GM12878 (cell line): ENCODE measurements at regions not wholly inside any gene's neighbourhood (a gene's known extent, or its start where the extent isn't known, plus 50 kb on each side); places are given as distances from the start of the nearest gene placed in this dataset.

Experiments
- ATAC-seq: fragments of 200-7000 bp; cut with Tn5 transposase; 3 replicates; pipeline ENCODE4 v1.9.1; 2020; ENCODE audit warnings: mild to moderate bottlenecking, moderate library complexity
- BruUV-seq: library from RNA; stranded (reverse); fragments of 400-500 nt; replicated peaks from 2 replicates; lab custom pipeline; 2021; lab: Mats Ljungman, UMichigan
- CTCF ChIA-PET: fragments of 300-600 bp; sonication (Branson Sonifier 250); formaldehyde crosslinking; extraction: SDS; loops from one replicate; lab custom pipeline; 2021; ENCODE audit warnings: inconsistent platforms; lab: Yijun Ruan, JAX
- POLR2A ChIA-PET: fragments of 350-600 bp; formaldehyde crosslinking; extraction: SDS; loops from one replicate; lab custom pipeline; 2021; ENCODE audit warnings: inconsistent platforms; lab: Charles Lee
- RAD21 ChIA-PET: fragments of 300-600 bp; sonication (Branson Sonifier 250); formaldehyde crosslinking; loops from one replicate; lab custom pipeline; 2023; ENCODE audit warnings: antibody characterized with exemption; ENCODE audit not compliant: unreplicated experiment; lab: Charles Lee
- SMC1A ChIA-PET: fragments of 300-600 bp; sonication (Branson Sonifier 250); formaldehyde crosslinking; loops from one replicate; lab custom pipeline; 2023; ENCODE audit not compliant: unreplicated experiment, uncharacterized antibody; lab: Charles Lee
- DNase-seq: peaks from one replicate; pipeline ENCODE4 v3.0.0-alpha.2; 2011; ENCODE audit warnings: low read depth, low spot score
- FAIRE-seq: peaks from 3 replicates; lab custom pipeline; 2011; peaks lifted over from hg19 to GRCh38; lab: Jason Lieb, UNC
- H2AFZ ChIP-seq: 2 replicates; pipeline ENCODE4 v1.6.0; 2011; ENCODE audit warnings: low read depth, low read length, control low read depth; ENCODE audit not compliant: control insufficient read depth
- H3K27ac ChIP-seq: 2 replicates; pipeline ENCODE4 v1.5.1; 2011; ENCODE audit warnings: control low read depth; ENCODE audit not compliant: control insufficient read depth, insufficient read depth
- H3K27me3 ChIP-seq, 2 experiments: replicated peaks in 1 of 2; 2 replicates each; pipeline versions ENCODE4 v1.6.0 to v1.6.1; 2011; ENCODE audit warnings: low read length in 1 of 2; ENCODE audit not compliant: control insufficient read depth in 2 of 2, insufficient read depth in 2 of 2
- H3K36me3 ChIP-seq, 2 experiments: 2 replicates each; pipeline ENCODE4 v1.5.1; 2011; ENCODE audit warnings: low read length in 1 of 2; ENCODE audit not compliant: control insufficient read depth in 2 of 2, insufficient read depth in 2 of 2
- H3K4me1 ChIP-seq: 2 replicates; pipeline ENCODE4 v1.6.1; 2011; ENCODE audit warnings: mild to moderate bottlenecking, low read length, moderate library complexity, mixed read lengths; ENCODE audit not compliant: control insufficient read depth, insufficient read depth
- H3K4me2 ChIP-seq: 2 replicates; pipeline ENCODE4 v1.6.0; 2011; ENCODE audit warnings: control low read depth; ENCODE audit not compliant: control insufficient read depth, insufficient read depth
- H3K4me3 ChIP-seq: fragments of 200-600 bp; sonication (generic); 2 replicates; pipeline ENCODE4 v1.5.1; 2016
- H3K79me2 ChIP-seq: 2 replicates; pipeline ENCODE4 v1.6.0; 2011; ENCODE audit warnings: low read length; ENCODE audit not compliant: control insufficient read depth, insufficient read depth
- H3K9ac ChIP-seq: 2 replicates; pipeline ENCODE4 v1.8.0; 2011; ENCODE audit warnings: low read length, control low read depth, mixed read lengths; ENCODE audit not compliant: control insufficient read depth, insufficient read depth
- H3K9me3 ChIP-seq: replicated peaks from 3 replicates; pipeline ENCODE4 v1.5.1; 2011; ENCODE audit warnings: mild to moderate bottlenecking, low read length; ENCODE audit not compliant: control insufficient read depth, insufficient read depth
- H4K20me1 ChIP-seq: 2 replicates; pipeline ENCODE4 v1.6.0; 2011; ENCODE audit not compliant: control insufficient read depth, insufficient read depth
- BCLAF1 ChIP-seq: fragments of 450-650 bp; IDR thresholded peaks from 2 replicates; pipeline ENCODE4 v1.6.1; 2017; ENCODE audit warnings: antibody characterized with exemption, mild to moderate bottlenecking, moderate library complexity
- CREM ChIP-seq: IDR thresholded peaks from 2 replicates; pipeline ENCODE4 v1.6.1; 2014; ENCODE audit warnings: antibody characterized with exemption, low read depth
- DPF2 ChIP-seq: fragments of 450-650 bp; IDR thresholded peaks from 2 replicates; pipeline ENCODE4 v1.6.1; 2017; ENCODE audit warnings: mild to moderate bottlenecking
- SIN3A ChIP-seq: IDR thresholded peaks from 2 replicates; pipeline ENCODE4 v1.6.1; 2012; ENCODE audit warnings: low read depth, low read length, improper control_type of control experiment
- SPI1 ChIP-seq: IDR thresholded peaks from 2 replicates; pipeline ENCODE4 v1.6.1; 2011; ENCODE audit warnings: low read depth, mild to moderate bottlenecking, low read length, moderate library complexity, borderline replicate concordance; ENCODE audit not compliant: insufficient read depth
- SREBF1 ChIP-seq: IDR thresholded peaks from 2 replicates; pipeline ENCODE4 v1.6.1; 2012; ENCODE audit warnings: mild to moderate bottlenecking, low read length
- TCF7 ChIP-seq: IDR thresholded peaks from 2 replicates; pipeline ENCODE4 v1.6.1; 2014; ENCODE audit warnings: antibody characterized with exemption, borderline replicate concordance
- ZBTB11 ChIP-seq: fragments of 450-650 bp; formaldehyde crosslinking; IDR thresholded peaks from 2 replicates; pipeline ENCODE4 v1.5.0; 2022; ENCODE audit warnings: mild to moderate bottlenecking, missing genetic modification characterization
- ZSCAN29 ChIP-seq: fragments of 450-650 bp; IDR thresholded peaks from 2 replicates; pipeline ENCODE4 v1.6.1; 2017; ENCODE audit warnings: mild to moderate bottlenecking, moderate library complexity
- WGBS: methylation state at CpG from one replicate; pipeline ENCODE4 v1.1.6; 2016; ENCODE audit warnings: low lambda C conversion rate; ENCODE audit not compliant: insufficient replicate concordance, insufficient coverage; ENCODE audit errors: missing lambda C conversion rate; 5-methylcytosine and 5-hydroxymethylcytosine counted together
- in situ Hi-C: fragments of 300-500 bp; cut with MboI; formaldehyde crosslinking; loops from 9 replicates; pipeline ENCODE4 v1.14.3; 2018; ENCODE audit warnings: mixed read lengths
- intact Hi-C: fragments of 100-400 bp; cut with micrococcal nuclease; formaldehyde crosslinking; loops from one replicate; pipeline ENCODE4 v1.14.2; 2022; ENCODE audit not compliant: unreplicated experiment
- TF ChIP-seq, protein P1 (sequence below): fragments of 450-650 bp; formaldehyde crosslinking; IDR thresholded peaks from 2 replicates; pipeline ENCODE4 v1.4.0; 2020; ENCODE audit warnings: mild to moderate bottlenecking, moderate library complexity

GRCh38 chr6:4351520-4352321, 216.3 kb upstream of the ECI2 start (continued):
- TF ChIP-seq TCF7 (no peak), SREBF1 (no peak)
- TF ChIP-seq, all 136 proteins: peak for 0

GRCh38 chr6:4350567-4351519, 215.5 kb upstream of the ECI2 start:
- no peaks in the 10 kb centered on the region; the same call in 2 of the 3 replicates for H3K9me3 ChIP-seq
- H3K27ac ChIP-seq: no peak overlapping the region
- H3K9ac ChIP-seq: no peak overlapping the region
- no TSS peak for BruUV-seq
- ChIA-PET CTCF (no interaction called here), POLR2A (no interaction called here), RAD21 (no interaction called here), SMC1A (no interaction called here)
- H3K27me3 ChIP-seq: no peaks in the 10 kb centered on the region
- H3K4me3 ChIP-seq: no peak overlapping the region
- no peaks in the 10 kb centered on the region for H3K36me3 ChIP-seq
- in situ Hi-C loops (no loop called here), intact Hi-C loops (no loop called here)
- FAIRE-seq (no peak), ATAC-seq (no peak), DNase-seq (no peak)
- H3K4me2 ChIP-seq: no peak overlapping the region
- no peak overlapping the region for H2AFZ ChIP-seq
- 51% methylated on average over 9 of the region's 9 CpGs for WGBS
- H3K4me1 ChIP-seq: no peaks in the 10 kb centered on the region
- no peaks in the 10 kb centered on the region for H3K79me2 ChIP-seq
- no peaks in the 10 kb centered on the region for H4K20me1 ChIP-seq
- TF ChIP-seq CREM (no peak), SIN3A (no peak), SPI1 (no peak), BCLAF1 (no peak), DPF2 (no peak), ZBTB11 (CRISPR knock-in tag) (no peak), ZSCAN29 (no peak)
- TF ChIP-seq, protein P1, sequence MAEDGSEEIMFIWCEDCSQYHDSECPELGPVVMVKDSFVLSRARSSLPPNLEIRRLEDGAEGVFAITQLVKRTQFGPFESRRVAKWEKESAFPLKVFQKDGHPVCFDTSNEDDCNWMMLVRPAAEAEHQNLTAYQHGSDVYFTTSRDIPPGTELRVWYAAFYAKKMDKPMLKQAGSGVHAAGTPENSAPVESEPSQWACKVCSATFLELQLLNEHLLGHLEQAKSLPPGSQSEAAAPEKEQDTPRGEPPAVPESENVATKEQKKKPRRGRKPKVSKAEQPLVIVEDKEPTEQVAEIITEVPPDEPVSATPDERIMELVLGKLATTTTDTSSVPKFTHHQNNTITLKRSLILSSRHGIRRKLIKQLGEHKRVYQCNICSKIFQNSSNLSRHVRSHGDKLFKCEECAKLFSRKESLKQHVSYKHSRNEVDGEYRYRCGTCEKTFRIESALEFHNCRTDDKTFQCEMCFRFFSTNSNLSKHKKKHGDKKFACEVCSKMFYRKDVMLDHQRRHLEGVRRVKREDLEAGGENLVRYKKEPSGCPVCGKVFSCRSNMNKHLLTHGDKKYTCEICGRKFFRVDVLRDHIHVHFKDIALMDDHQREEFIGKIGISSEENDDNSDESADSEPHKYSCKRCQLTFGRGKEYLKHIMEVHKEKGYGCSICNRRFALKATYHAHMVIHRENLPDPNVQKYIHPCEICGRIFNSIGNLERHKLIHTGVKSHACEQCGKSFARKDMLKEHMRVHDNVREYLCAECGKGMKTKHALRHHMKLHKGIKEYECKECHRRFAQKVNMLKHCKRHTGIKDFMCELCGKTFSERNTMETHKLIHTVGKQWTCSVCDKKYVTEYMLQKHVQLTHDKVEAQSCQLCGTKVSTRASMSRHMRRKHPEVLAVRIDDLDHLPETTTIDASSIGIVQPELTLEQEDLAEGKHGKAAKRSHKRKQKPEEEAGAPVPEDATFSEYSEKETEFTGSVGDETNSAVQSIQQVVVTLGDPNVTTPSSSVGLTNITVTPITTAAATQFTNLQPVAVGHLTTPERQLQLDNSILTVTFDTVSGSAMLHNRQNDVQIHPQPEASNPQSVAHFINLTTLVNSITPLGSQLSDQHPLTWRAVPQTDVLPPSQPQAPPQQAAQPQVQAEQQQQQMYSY (CRISPR knock-in tag): no peak
